HG03103 (cell line): ENCODE measurements at regions not wholly inside any gene's neighbourhood (a gene's known extent, or its start where the extent isn't known, plus 50 kb on each side); places are given as distances from the start of the nearest gene placed in this dataset.
"Not testable (repeated sequence)": the region's sequence is repeated elsewhere in the genome, so short reads cannot be mapped to it uniquely, and the experiment has no call there.

Experiments used
- ATAC-seq: cut with Tn5 transposase; IDR thresholded peaks from one replicate; pipeline ENCODE4 v1.9.1; 2021; ENCODE audit warnings: low read depth; ENCODE audit not compliant: unreplicated experiment

- no peak for ATAC-seq
Measured at GRCh38 chr15:53046153-53046790, 256.1 kb upstream of the ONECUT1 start.

GRCh38 chr15:53038655-53038941 lies 248.5 kb upstream of the ONECUT1 start:
- ATAC-seq: no peak

- no peak for ATAC-seq
Measured at GRCh38 chr15:53037904-53038654, 247.9 kb upstream of the ONECUT1 start.

GRCh38 chr15:53036641-53037040 lies 246.5 kb upstream of the ONECUT1 start:
- ATAC-seq: no peak

- no peak for ATAC-seq
Measured at GRCh38 chr15:53034767-53035245, 244.7 kb upstream of the ONECUT1 start.

GRCh38 chr15:53033709-53034108 lies 243.6 kb upstream of the ONECUT1 start:
- no peak for ATAC-seq

- no peak for ATAC-seq
Measured at GRCh38 chr15:53031469-53031868, 241.3 kb upstream of the ONECUT1 start.

- no peak for ATAC-seq
Measured at GRCh38 chr15:53022788-53023187, 232.7 kb upstream of the ONECUT1 start.

GRCh38 chr15:53013329-53013728 lies 223.2 kb upstream of the ONECUT1 start:
- no peak for ATAC-seq

GRCh38 chr15:53011779-53012178 lies 221.6 kb upstream of the ONECUT1 start:
- ATAC-seq: not testable (repeated sequence)

- ATAC-seq: no peak
Measured at GRCh38 chr15:53009093-53009492, 219.0 kb upstream of the ONECUT1 start.

GRCh38 chr15:53000409-53000808 lies 210.3 kb upstream of the ONECUT1 start:
- no peak for ATAC-seq

- ATAC-seq: no peak
Measured at GRCh38 chr15:52997123-52997522, 207.0 kb upstream of the ONECUT1 start.

GRCh38 chr15:52994290-52994689 lies 204.2 kb upstream of the ONECUT1 start:
- ATAC-seq: no peak

GRCh38 chr15:52984507-52984906 lies 194.4 kb upstream of the ONECUT1 start:
- no peak for ATAC-seq

- no peak for ATAC-seq
Measured at GRCh38 chr15:52980446-52980845, 190.3 kb upstream of the ONECUT1 start.

- no peak for ATAC-seq
Measured at GRCh38 chr15:52976516-52977075, 186.5 kb upstream of the ONECUT1 start.

GRCh38 chr15:52975941-52976449 lies 185.9 kb upstream of the ONECUT1 start:
- no peak for ATAC-seq

GRCh38 chr15:52963865-52964264 lies 173.7 kb upstream of the ONECUT1 start:
- ATAC-seq: no peak

GRCh38 chr15:52960283-52960682 lies 170.1 kb upstream of the ONECUT1 start:
- no peak for ATAC-seq

- ATAC-seq: no peak
Measured at GRCh38 chr15:52943746-52944145, 153.6 kb upstream of the ONECUT1 start.

- no peak for ATAC-seq
Measured at GRCh38 chr15:52936489-52936888, 146.4 kb upstream of the ONECUT1 start.
